ENCODE measurements at regions not wholly inside any gene's neighbourhood (a gene's known extent, or its start where the extent isn't known, plus 50 kb on each side); places are given as distances from the start of the nearest gene placed in this dataset.

DNA sequence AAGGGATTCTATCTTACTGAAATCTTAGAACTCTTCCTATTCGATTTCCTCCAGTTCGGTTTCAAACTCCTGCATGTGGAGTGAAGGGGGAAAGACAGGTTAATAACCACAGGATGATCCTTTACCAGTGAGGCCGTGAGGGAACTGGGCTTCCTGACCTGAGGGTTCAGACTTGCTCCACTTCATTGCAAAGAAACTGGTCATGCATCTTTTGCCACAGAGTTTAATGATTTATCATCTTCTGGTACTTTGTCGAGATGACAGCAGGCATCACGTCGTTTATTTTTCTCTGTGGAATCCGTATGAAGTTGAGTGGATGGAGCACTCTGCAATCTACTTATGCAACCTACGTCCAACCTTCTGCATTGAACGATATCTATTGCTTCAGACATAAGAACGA is 145.9 kb upstream of the NLGN4X start:
- TF ChIP-seq CTCF (IDR thresholded peaks at IDR 0.05) (no peak), POLR2A (IDR thresholded peaks at IDR 0.05) (no peak), EP300 (IDR thresholded peaks at IDR 0.05) (no peak), POLR2AphosphoS5 (IDR thresholded peaks at IDR 0.05) (no peak)
- 85 to 91% methylated on average over 10 of the region's 10 CpGs for WGBS, 2 donors
- Histone ChIP-seq H3K27ac (no peak overlapping the region), H3K4me3 (no peak overlapping the region), H3K27me3 (no peaks in the 10 kb centered on the region), H3K4me1 (no peaks in the 10 kb centered on the region), H3K9me3 (no peaks in the 10 kb centered on the region), H3K36me3 (no peaks in the 10 kb centered on the region)
- no peak for DNase-seq
- intact Hi-C loops (cut with DNase I), result no loop called here

DNA sequence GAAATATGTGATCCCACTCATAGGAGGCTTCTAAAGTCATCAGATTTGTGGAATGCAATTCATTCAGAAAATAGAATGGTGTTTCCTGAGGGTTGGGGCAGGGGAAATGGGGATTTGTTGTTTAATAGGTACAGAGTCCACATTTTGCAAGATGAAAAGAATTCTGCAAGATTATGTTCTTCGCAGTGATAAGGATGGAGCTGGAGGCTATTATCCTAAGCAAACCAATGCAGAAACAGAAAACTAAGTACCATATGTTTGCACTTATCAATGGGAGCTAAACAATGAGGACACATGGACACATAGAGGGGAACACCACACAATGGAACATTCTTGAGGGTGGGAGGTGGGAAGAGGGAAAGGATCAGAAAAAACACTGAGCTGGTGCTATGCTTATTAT is 144.3 kb upstream of the NLGN4X start:
- DNase-seq, result no peak
- Histone ChIP-seq H3K27me3 (no peaks in the 10 kb centered on the region), H3K4me3 (no peak overlapping the region), H3K4me1 (no peaks in the 10 kb centered on the region), H3K27ac (no peak overlapping the region), H3K36me3 (no peaks in the 10 kb centered on the region), H3K9me3 (no peaks in the 10 kb centered on the region)
- intact Hi-C loops (cut with DNase I), result no loop called here
- WGBS, 2 donors, result 24 to 64% methylated on average over 1 of the region's 1 CpG
- TF ChIP-seq POLR2A (IDR thresholded peaks at IDR 0.05) (no peak), POLR2AphosphoS5 (IDR thresholded peaks at IDR 0.05) (no peak), EP300 (IDR thresholded peaks at IDR 0.05) (no peak), CTCF (IDR thresholded peaks at IDR 0.05) (no peak)

DNA sequence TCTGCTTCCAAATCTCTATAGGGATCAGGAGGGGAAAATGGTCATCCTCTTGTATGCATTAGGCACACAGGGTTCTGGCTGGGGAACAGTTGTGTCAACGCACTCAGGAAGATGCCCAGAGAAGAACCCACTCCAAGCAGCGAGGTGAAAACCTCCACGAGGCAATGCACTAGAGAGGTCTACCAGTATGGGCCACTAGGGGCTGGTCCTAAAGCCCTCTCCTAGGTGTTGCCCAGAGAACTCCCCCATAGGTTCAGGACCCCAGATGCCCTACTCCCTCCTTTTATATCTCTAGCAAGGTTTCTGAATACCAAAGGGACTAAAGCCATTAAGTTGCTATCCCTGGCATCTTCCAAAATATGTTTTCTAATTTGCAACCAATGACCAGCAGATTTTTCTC is 142.7 kb upstream of the NLGN4X start:
- no peaks in the 10 kb centered on the region for H3K4me1 ChIP-seq
- intact Hi-C loops (cut with DNase I), result no loop called here
- no peaks in the 10 kb centered on the region for H3K27me3 ChIP-seq
- TF ChIP-seq CTCF (IDR thresholded peaks at IDR 0.05) (no peak), POLR2A (IDR thresholded peaks at IDR 0.05) (no peak), EP300 (IDR thresholded peaks at IDR 0.05) (no peak), POLR2AphosphoS5 (IDR thresholded peaks at IDR 0.05) (no peak)
- no peak overlapping the region for H3K4me3 ChIP-seq
- no peak for DNase-seq
- H3K9me3 ChIP-seq, result no peaks in the 10 kb centered on the region
- no peaks in the 10 kb centered on the region for H3K36me3 ChIP-seq
- 89 to 95% methylated on average over 3 of the region's 3 CpGs for WGBS, 2 donors
- no peak overlapping the region for H3K27ac ChIP-seq

DNA sequence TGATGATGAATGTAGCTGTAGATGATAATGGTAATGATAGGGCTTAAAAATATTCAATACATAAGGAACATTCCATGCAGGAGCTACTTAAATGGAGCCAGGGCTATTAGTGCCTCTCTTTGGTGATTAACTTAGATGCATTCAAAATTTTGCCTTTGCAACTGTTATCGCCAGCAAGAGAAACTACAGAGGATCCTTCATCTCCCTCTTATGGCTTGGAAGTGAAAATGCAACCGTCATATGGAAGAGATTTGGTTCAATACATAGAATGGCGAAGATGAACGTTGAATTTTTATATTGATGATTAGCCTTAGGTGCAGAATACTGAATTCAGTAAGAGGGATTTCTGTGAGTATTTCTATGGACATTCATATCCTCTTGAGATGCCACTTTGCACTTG is 134.5 kb upstream of the NLGN4X start:
- H3K4me3 ChIP-seq, result no peak overlapping the region
- H3K27ac ChIP-seq, result no peak overlapping the region
- H3K9me3 ChIP-seq, result no peaks in the 10 kb centered on the region
- TF ChIP-seq CTCF (IDR thresholded peaks at IDR 0.05), result no peak
- no peak for TF ChIP-seq POLR2AphosphoS5 (IDR thresholded peaks at IDR 0.05)
- no peak for TF ChIP-seq POLR2A (IDR thresholded peaks at IDR 0.05)
- TF ChIP-seq EP300 (IDR thresholded peaks at IDR 0.05), result no peak
- no peak for DNase-seq
- no peaks in the 10 kb centered on the region for H3K36me3 ChIP-seq
- no peaks in the 10 kb centered on the region for H3K4me1 ChIP-seq
- H3K27me3 ChIP-seq, result no peaks in the 10 kb centered on the region
- 30 to 62% methylated on average over 4 of the region's 4 CpGs for WGBS, 2 donors
- intact Hi-C loops (cut with DNase I), result no loop called here

- TF ChIP-seq POLR2A (IDR thresholded peaks at IDR 0.05), result no peak
- no peaks in the 10 kb centered on the region for H3K36me3 ChIP-seq
- H3K27ac ChIP-seq, result no peak overlapping the region
- H3K27me3 ChIP-seq, result no peaks in the 10 kb centered on the region
- WGBS, 2 donors, result 78% methylated on average over 4 of the region's 4 CpGs
- H3K4me1 ChIP-seq, result no peaks in the 10 kb centered on the region
- no peaks in the 10 kb centered on the region for H3K9me3 ChIP-seq
- no peak for DNase-seq
- H3K4me3 ChIP-seq, result no peak overlapping the region
- intact Hi-C loops (cut with DNase I), result no loop called here
Measured at GRCh38 chrX:6325437-6325836, 96.8 kb upstream of the NLGN4X start.
